HEK293 (cell line): ENCODE measurements at regions not wholly inside any gene's neighbourhood (a gene's known extent, or its start where the extent isn't known, plus 50 kb on each side); places are given as distances from the start of the nearest gene placed in this dataset.

Experiments used
- CTCF ChIA-PET: fragments of 350-600 bp; formaldehyde crosslinking; extraction: SDS; loops from one replicate; lab custom pipeline; 2021; ENCODE audit warnings: antibody characterized with exemption; lab: Yijun Ruan, JAX
- POLR2A ChIA-PET: fragments of 300-600 bp; formaldehyde crosslinking; extraction: SDS; loops from one replicate; lab custom pipeline; 2020; ENCODE audit warnings: antibody characterized with exemption, inconsistent platforms; lab: Yijun Ruan, JAX
- H3K27ac ChIP-seq: fragments of 200-500 bp; sonication (Bioruptor generic); 2 replicates; pipeline ENCODE4 v1.5.1; 2014; ENCODE audit warnings: low read depth, low read length, control low read depth, inconsistent platforms; ENCODE audit errors: extremely low read depth
- H3K36me3 ChIP-seq, 2 experiments: fragments of 200-500 bp in 1 of 2; sonication (Bioruptor generic) in 1 of 2; 1 replicate in 1 of 2; 2 replicates in 1 of 2; pipeline ENCODE4 v1.5.1; 2014 to 2017; ENCODE audit warnings: inconsistent platforms in 2 of 2, low read length in 2 of 2; ENCODE audit not compliant: control insufficient read depth in 2 of 2, insufficient read depth in 1 of 2
- H3K4me1 ChIP-seq: fragments of 200-500 bp; sonication (Bioruptor generic); 2 replicates; pipeline ENCODE4 v1.5.1; 2014; ENCODE audit warnings: mild to moderate bottlenecking, low read length, inconsistent platforms; ENCODE audit not compliant: control insufficient read depth, insufficient read depth
- H3K4me3 ChIP-seq: 2 replicates; pipeline ENCODE4 v1.5.1; 2011; ENCODE audit warnings: low read depth, mild to moderate bottlenecking, control low read depth, low read length, moderate library complexity
- H3K9me3 ChIP-seq: fragments of 200-500 bp; sonication (Bioruptor generic); 2 replicates; pipeline ENCODE4 v1.5.1; 2014; ENCODE audit warnings: low read depth, low read length, inconsistent platforms; ENCODE audit not compliant: control insufficient read depth, insufficient read depth
- IKZF3 ChIP-seq: fragments of 450-650 bp; IDR thresholded peaks from 2 replicates; pipeline ENCODE4 v1.5.0; 2018; ENCODE audit warnings: missing biosample characterization, mild to moderate bottlenecking, missing genetic modification characterization, moderate library complexity
- KLF8 ChIP-seq: fragments of 450-650 bp; formaldehyde crosslinking; IDR thresholded peaks from 2 replicates; pipeline ENCODE4 v1.5.1; 2016; ENCODE audit warnings: missing biosample characterization, missing genetic modification characterization
- MZF1 ChIP-seq: fragments of 450-650 bp; formaldehyde crosslinking; IDR thresholded peaks from 2 replicates; pipeline ENCODE4 v1.5.1; 2017; ENCODE audit warnings: missing biosample characterization, missing genetic modification characterization, borderline replicate concordance
- OSR2 ChIP-seq: fragments of 450-650 bp; formaldehyde crosslinking; IDR thresholded peaks from 2 replicates; pipeline ENCODE4 v1.5.1; 2016; ENCODE audit warnings: missing biosample characterization, missing genetic modification characterization
- PRDM4 ChIP-seq: fragments of 450-650 bp; formaldehyde crosslinking; IDR thresholded peaks from 2 replicates; pipeline ENCODE4 v1.5.1; 2017; ENCODE audit warnings: missing biosample characterization, missing genetic modification characterization
- REPIN1 ChIP-seq: fragments of 450-650 bp; formaldehyde crosslinking; IDR thresholded peaks from 2 replicates; pipeline ENCODE4 v1.5.1; 2017; ENCODE audit warnings: missing biosample characterization, missing genetic modification characterization, low read depth
- ZBTB17 ChIP-seq: fragments of 450-650 bp; formaldehyde crosslinking; IDR thresholded peaks from 2 replicates; pipeline ENCODE4 v1.5.1; 2016; ENCODE audit warnings: missing biosample characterization, missing genetic modification characterization
- ZIC2 ChIP-seq: fragments of 450-650 bp; formaldehyde crosslinking; IDR thresholded peaks from 2 replicates; pipeline ENCODE4 v1.5.1; 2016; ENCODE audit warnings: missing biosample characterization, missing genetic modification characterization
- ZNF366 ChIP-seq: fragments of 450-650 bp; formaldehyde crosslinking; conservative IDR thresholded peaks from 2 replicates; pipeline ENCODE4 v1.5.1; 2016; ENCODE audit warnings: missing biosample characterization, missing genetic modification characterization
- ZNF416 ChIP-seq: fragments of 450-650 bp; formaldehyde crosslinking; IDR thresholded peaks from 2 replicates; pipeline ENCODE4 v1.5.1; 2016; ENCODE audit warnings: missing biosample characterization, missing genetic modification characterization
- ZNF449 ChIP-seq: fragments of 450-650 bp; formaldehyde crosslinking; IDR thresholded peaks from 2 replicates; pipeline ENCODE4 v1.5.1; 2017; ENCODE audit warnings: missing biosample characterization, mild to moderate bottlenecking, missing genetic modification characterization, moderate library complexity
- ZNF629 ChIP-seq: fragments of 450-650 bp; formaldehyde crosslinking; IDR thresholded peaks from 2 replicates; pipeline ENCODE4 v1.5.1; 2017; ENCODE audit warnings: missing biosample characterization, missing genetic modification characterization
- ZNF654 ChIP-seq: fragments of 450-650 bp; formaldehyde crosslinking; IDR thresholded peaks from 2 replicates; pipeline ENCODE4 v1.5.1; 2016; ENCODE audit warnings: low read depth, missing biosample characterization, missing genetic modification characterization
- ZNF701 ChIP-seq: fragments of 450-650 bp; formaldehyde crosslinking; IDR thresholded peaks from 2 replicates; pipeline ENCODE4 v1.5.1; 2016; ENCODE audit warnings: missing biosample characterization, missing genetic modification characterization
- TF ChIP-seq, protein P1 (sequence below): fragments of 450-650 bp; formaldehyde crosslinking; IDR thresholded peaks from 2 replicates; pipeline ENCODE4 v1.5.1; 2017; ENCODE audit warnings: missing biosample characterization, missing genetic modification characterization
- TF ChIP-seq, protein P2 (sequence below): fragments of 450-650 bp; formaldehyde crosslinking; IDR thresholded peaks from 2 replicates; pipeline ENCODE4 v1.5.1; 2017; ENCODE audit warnings: missing biosample characterization, missing genetic modification characterization
- TF ChIP-seq, protein P3 (sequence below): fragments of 450-650 bp; formaldehyde crosslinking; optimal IDR thresholded peaks from 2 replicates; pipeline ENCODE3; 2016; ENCODE audit warnings: missing biosample characterization, mild to moderate bottlenecking, missing genetic modification characterization
- TF ChIP-seq, protein P4 (sequence below): fragments of 450-650 bp; formaldehyde crosslinking; IDR thresholded peaks from 2 replicates; pipeline ENCODE4 v1.5.1; 2016; ENCODE audit warnings: missing biosample characterization, missing genetic modification characterization

GRCh38 chr4:124445071-124445470, 267.5 kb downstream of the ANKRD50 start:
- Histone ChIP-seq H3K4me3 (no peak overlapping the region), H3K27ac (no peak overlapping the region), H3K4me1 (no peaks in the 10 kb centered on the region), H3K36me3 (no peaks in the 10 kb centered on the region), H3K9me3 (no peaks in the 10 kb centered on the region)
- CTCF ChIA-PET: no interaction called here
- no peak for TF ChIP-seq KLF8 (tag by site-specific recombination)
- TF ChIP-seq, protein P1, sequence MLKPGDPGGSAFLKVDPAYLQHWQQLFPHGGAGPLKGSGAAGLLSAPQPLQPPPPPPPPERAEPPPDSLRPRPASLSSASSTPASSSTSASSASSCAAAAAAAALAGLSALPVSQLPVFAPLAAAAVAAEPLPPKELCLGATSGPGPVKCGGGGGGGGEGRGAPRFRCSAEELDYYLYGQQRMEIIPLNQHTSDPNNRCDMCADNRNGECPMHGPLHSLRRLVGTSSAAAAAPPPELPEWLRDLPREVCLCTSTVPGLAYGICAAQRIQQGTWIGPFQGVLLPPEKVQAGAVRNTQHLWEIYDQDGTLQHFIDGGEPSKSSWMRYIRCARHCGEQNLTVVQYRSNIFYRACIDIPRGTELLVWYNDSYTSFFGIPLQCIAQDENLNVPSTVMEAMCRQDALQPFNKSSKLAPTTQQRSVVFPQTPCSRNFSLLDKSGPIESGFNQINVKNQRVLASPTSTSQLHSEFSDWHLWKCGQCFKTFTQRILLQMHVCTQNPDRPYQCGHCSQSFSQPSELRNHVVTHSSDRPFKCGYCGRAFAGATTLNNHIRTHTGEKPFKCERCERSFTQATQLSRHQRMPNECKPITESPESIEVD: no peak
- POLR2A ChIA-PET: no interaction called here

DNA sequence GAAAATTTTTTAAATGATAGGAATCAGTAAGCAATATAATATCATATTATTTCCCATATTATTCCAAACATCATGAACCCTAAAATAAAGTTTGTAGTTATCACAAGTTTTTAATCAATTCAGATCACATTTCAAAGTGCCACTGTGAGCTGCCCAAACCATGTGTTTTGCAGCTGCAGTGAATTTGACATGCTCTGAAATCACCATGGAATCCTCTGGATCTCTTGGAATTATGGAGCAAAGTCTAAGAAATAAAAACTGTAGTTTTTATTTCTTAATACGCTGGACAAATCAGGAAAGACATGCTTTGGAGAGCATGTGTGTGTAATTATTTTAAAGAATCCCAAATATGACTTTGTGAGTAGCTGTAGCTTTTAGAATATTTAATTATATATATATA, 262.7 kb downstream of the ANKRD50 start:
- Histone ChIP-seq H3K9me3 (no peaks in the 10 kb centered on the region), H3K4me1 (no peaks in the 10 kb centered on the region), H3K36me3 (no peaks in the 10 kb centered on the region), H3K27ac (no peak overlapping the region), H3K4me3 (no peak overlapping the region)
- no peak for TF ChIP-seq ZNF629 (tag by site-specific recombination)
- TF ChIP-seq, protein P2, sequence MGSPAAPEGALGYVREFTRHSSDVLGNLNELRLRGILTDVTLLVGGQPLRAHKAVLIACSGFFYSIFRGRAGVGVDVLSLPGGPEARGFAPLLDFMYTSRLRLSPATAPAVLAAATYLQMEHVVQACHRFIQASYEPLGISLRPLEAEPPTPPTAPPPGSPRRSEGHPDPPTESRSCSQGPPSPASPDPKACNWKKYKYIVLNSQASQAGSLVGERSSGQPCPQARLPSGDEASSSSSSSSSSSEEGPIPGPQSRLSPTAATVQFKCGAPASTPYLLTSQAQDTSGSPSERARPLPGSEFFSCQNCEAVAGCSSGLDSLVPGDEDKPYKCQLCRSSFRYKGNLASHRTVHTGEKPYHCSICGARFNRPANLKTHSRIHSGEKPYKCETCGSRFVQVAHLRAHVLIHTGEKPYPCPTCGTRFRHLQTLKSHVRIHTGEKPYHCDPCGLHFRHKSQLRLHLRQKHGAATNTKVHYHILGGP: no peak
- ChIA-PET CTCF (no interaction called here), POLR2A (no interaction called here)

DNA sequence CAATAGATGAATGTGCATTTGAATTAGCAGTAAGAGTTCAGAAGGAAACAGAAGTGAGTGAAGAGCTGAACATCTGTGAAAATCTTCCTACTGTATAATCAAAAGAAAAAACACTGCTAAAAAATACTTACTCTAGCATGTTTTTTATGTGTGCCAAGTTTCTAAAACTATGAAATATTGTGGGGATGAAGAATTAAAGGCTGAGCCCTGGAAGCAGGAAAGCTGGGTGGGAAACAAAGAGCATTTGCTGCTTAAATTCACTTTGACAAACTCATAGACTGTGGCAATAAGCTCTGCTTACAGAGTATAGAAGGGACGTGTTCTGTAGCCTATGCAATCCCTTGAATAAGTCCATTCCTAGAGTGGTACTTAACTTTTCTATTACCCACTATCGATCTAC, 261.7 kb downstream of the ANKRD50 start:
- ChIA-PET CTCF (no interaction called here), POLR2A (no interaction called here)

More for the DNA sequence above, 261.7 kb downstream of the ANKRD50 start:
- no peak overlapping the region for H3K4me3 ChIP-seq
- no peaks in the 10 kb centered on the region for H3K4me1 ChIP-seq
- no peak overlapping the region for H3K27ac ChIP-seq
- TF ChIP-seq ZNF416 (tag by site-specific recombination) (no peak), ZNF366 (tag by site-specific recombination) (no peak), OSR2 (tag by site-specific recombination) (no peak), ZNF654 (tag by site-specific recombination) (no peak), IKZF3 (no peak), MZF1 (tag by site-specific recombination) (no peak), REPIN1 (tag by site-specific recombination) (no peak), ZNF701 (tag by site-specific recombination) (no peak), ZIC2 (tag by site-specific recombination) (no peak), ZNF449 (tag by site-specific recombination) (no peak), ZBTB17 (tag by site-specific recombination) (no peak), PRDM4 (tag by site-specific recombination) (no peak)
- TF ChIP-seq, protein P3, sequence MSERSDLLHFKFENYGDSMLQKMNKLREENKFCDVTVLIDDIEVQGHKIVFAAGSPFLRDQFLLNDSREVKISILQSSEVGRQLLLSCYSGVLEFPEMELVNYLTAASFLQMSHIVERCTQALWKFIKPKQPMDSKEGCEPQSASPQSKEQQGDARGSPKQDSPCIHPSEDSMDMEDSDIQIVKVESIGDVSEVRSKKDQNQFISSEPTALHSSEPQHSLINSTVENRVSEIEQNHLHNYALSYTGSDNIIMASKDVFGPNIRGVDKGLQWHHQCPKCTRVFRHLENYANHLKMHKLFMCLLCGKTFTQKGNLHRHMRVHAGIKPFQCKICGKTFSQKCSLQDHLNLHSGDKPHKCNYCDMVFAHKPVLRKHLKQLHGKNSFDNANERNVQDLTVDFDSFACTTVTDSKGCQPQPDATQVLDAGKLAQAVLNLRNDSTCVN: no peak
- TF ChIP-seq, protein P4, sequence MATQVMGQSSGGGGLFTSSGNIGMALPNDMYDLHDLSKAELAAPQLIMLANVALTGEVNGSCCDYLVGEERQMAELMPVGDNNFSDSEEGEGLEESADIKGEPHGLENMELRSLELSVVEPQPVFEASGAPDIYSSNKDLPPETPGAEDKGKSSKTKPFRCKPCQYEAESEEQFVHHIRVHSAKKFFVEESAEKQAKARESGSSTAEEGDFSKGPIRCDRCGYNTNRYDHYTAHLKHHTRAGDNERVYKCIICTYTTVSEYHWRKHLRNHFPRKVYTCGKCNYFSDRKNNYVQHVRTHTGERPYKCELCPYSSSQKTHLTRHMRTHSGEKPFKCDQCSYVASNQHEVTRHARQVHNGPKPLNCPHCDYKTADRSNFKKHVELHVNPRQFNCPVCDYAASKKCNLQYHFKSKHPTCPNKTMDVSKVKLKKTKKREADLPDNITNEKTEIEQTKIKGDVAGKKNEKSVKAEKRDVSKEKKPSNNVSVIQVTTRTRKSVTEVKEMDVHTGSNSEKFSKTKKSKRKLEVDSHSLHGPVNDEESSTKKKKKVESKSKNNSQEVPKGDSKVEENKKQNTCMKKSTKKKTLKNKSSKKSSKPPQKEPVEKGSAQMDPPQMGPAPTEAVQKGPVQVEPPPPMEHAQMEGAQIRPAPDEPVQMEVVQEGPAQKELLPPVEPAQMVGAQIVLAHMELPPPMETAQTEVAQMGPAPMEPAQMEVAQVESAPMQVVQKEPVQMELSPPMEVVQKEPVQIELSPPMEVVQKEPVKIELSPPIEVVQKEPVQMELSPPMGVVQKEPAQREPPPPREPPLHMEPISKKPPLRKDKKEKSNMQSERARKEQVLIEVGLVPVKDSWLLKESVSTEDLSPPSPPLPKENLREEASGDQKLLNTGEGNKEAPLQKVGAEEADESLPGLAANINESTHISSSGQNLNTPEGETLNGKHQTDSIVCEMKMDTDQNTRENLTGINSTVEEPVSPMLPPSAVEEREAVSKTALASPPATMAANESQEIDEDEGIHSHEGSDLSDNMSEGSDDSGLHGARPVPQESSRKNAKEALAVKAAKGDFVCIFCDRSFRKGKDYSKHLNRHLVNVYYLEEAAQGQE (tag by site-specific recombination): no peak
- no peaks in the 10 kb centered on the region for H3K9me3 ChIP-seq
- no peaks in the 10 kb centered on the region for H3K36me3 ChIP-seq
